ENCODE measurements at regions not wholly inside any gene's neighbourhood (a gene's known extent, or its start where the extent isn't known, plus 50 kb on each side); places are given as distances from the start of the nearest gene placed in this dataset.

- TF ChIP-seq TAF1 (IDR thresholded peaks at IDR 0.05; ENCODE audit: low read depth, low read length) (no peak), PAX5 (IDR thresholded peaks at IDR 0.05; ENCODE audit: insufficient read depth, low read length, severe bottlenecking) (no peak), POLR2AphosphoS5 (IDR thresholded peaks at IDR 0.05; ENCODE audit: low read depth, low read length) (no peak), SPI1 (IDR thresholded peaks at IDR 0.05; ENCODE audit: low read depth, low read length) (no peak), POU2F2 (IDR thresholded peaks at IDR 0.05; ENCODE audit: low read depth, low read length) (no peak), POLR2A (IDR thresholded peaks at IDR 0.05; ENCODE audit: low read depth, low read length) (no peak)
- FAIRE-seq = no peak
- no peak for DNase-seq (ENCODE audit: insufficient read length, low spot score)
Measured at GRCh38 chr19:31841755-31842154, 492.5 kb upstream of the TSHZ3 start.

DNA sequence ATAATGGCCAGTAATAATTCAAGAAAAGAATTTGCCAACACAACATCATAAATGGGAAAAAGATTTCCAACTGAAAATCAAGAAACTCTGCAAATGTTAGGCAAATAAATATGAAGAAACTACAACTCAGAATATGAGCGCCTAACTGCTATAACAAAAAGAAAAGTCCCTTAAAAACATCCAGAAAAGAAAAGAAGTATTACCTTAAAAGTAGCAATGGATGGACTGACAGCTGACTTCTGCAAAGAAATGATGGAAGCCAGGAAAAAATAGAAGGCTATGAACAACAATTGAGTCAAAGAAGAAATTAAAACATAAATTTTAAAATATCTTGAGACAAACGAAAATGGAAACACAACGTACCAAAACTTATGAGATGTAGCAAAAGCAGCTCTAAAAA is 482.3 kb upstream of the ZNF507 start:
- no peak for FAIRE-seq
- TF ChIP-seq PAX5 (IDR thresholded peaks at IDR 0.05; ENCODE audit: insufficient read depth, low read length, severe bottlenecking) (no peak), POLR2A (IDR thresholded peaks at IDR 0.05; ENCODE audit: low read depth, low read length) (no peak), SPI1 (IDR thresholded peaks at IDR 0.05; ENCODE audit: low read depth, low read length) (no peak), POU2F2 (IDR thresholded peaks at IDR 0.05; ENCODE audit: low read depth, low read length) (no peak), POLR2AphosphoS5 (IDR thresholded peaks at IDR 0.05; ENCODE audit: low read depth, low read length) (no peak), TAF1 (IDR thresholded peaks at IDR 0.05; ENCODE audit: low read depth, low read length) (no peak)

DNA sequence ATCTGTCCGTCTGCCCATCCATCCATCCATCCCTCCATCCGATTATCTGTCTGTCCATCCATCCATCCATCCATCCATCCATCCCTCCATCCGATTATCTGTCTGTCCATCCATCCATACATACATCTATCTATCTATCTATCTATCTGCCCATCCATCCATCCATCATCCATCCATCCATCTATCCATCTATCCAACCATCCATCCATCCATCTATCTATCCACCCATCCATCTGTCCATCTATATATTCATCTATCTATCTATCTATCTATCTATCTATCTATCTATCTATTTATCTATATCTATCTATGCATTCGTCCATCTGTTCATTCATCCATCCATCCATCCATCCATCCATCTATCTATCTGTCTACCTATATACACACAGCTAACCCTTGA is 471.1 kb upstream of the ZNF507 start:
- DNase-seq (ENCODE audit: insufficient read length, low spot score) (no peak), FAIRE-seq (no peak)

More for the DNA sequence above, 482.3 kb upstream of the ZNF507 start:
- DNase-seq (ENCODE audit: insufficient read length, low spot score) = no peak

DNA sequence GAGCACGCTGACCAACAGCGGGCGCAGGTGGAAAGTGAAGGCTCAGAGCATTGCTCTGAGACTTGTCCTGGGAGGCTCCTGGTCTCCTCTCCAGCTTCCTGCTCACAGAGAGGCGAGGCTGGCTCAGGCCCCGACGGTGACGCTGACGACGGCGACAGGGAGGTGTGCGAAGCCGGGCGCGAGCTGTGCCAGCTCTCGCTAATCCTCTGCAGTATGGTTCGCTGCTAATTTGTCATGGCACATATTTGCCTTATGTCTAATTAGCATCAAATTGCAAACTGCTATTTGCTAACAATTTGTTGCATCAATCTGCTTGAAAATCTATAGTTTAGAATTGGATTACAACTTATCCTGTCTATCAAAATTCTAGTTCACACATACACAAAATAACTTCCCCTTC is 469.8 kb upstream of the ZNF507 start:
- FAIRE-seq (no peak), DNase-seq (ENCODE audit: insufficient read length, low spot score) (no peak)
- no peak for TF ChIP-seq TAF1 (IDR thresholded peaks at IDR 0.05; ENCODE audit: low read depth, low read length)
- TF ChIP-seq POLR2A (IDR thresholded peaks at IDR 0.05; ENCODE audit: low read depth, low read length) = no peak
- TF ChIP-seq PAX5 (IDR thresholded peaks at IDR 0.05; ENCODE audit: insufficient read depth, low read length, severe bottlenecking) = no peak
- TF ChIP-seq POLR2AphosphoS5 (IDR thresholded peaks at IDR 0.05; ENCODE audit: low read depth, low read length) = no peak
- no peak for TF ChIP-seq POU2F2 (IDR thresholded peaks at IDR 0.05; ENCODE audit: low read depth, low read length)
- no peak for TF ChIP-seq SPI1 (IDR thresholded peaks at IDR 0.05; ENCODE audit: low read depth, low read length)

More for the DNA sequence above, 471.1 kb upstream of the ZNF507 start:
- no peak for TF ChIP-seq POLR2A (IDR thresholded peaks at IDR 0.05; ENCODE audit: low read depth, low read length)
- TF ChIP-seq POLR2AphosphoS5 (IDR thresholded peaks at IDR 0.05; ENCODE audit: low read depth, low read length) = no peak
- TF ChIP-seq PAX5 (IDR thresholded peaks at IDR 0.05; ENCODE audit: insufficient read depth, low read length, severe bottlenecking) = no peak
- TF ChIP-seq POU2F2 (IDR thresholded peaks at IDR 0.05; ENCODE audit: low read depth, low read length) = no peak
- TF ChIP-seq TAF1 (IDR thresholded peaks at IDR 0.05; ENCODE audit: low read depth, low read length) = no peak
- no peak for TF ChIP-seq SPI1 (IDR thresholded peaks at IDR 0.05; ENCODE audit: low read depth, low read length)

- FAIRE-seq = no peak
- no peak for TF ChIP-seq TAF1 (IDR thresholded peaks at IDR 0.05; ENCODE audit: low read depth, low read length)
- no peak for TF ChIP-seq POLR2A (IDR thresholded peaks at IDR 0.05; ENCODE audit: low read depth, low read length)
- TF ChIP-seq POLR2AphosphoS5 (IDR thresholded peaks at IDR 0.05; ENCODE audit: low read depth, low read length) = no peak
- no peak for TF ChIP-seq PAX5 (IDR thresholded peaks at IDR 0.05; ENCODE audit: insufficient read depth, low read length, severe bottlenecking)
- TF ChIP-seq POU2F2 (IDR thresholded peaks at IDR 0.05; ENCODE audit: low read depth, low read length) = no peak
- TF ChIP-seq SPI1 (IDR thresholded peaks at IDR 0.05; ENCODE audit: low read depth, low read length) = no peak
- no peak for DNase-seq (ENCODE audit: insufficient read length, low spot score)
Measured at GRCh38 chr19:31880283-31880682, 465.1 kb upstream of the ZNF507 start.

- TF ChIP-seq TAF1 (IDR thresholded peaks at IDR 0.05; ENCODE audit: low read depth, low read length) (no peak), POU2F2 (IDR thresholded peaks at IDR 0.05; ENCODE audit: low read depth, low read length) (no peak), POLR2A (IDR thresholded peaks at IDR 0.05; ENCODE audit: low read depth, low read length) (no peak), PAX5 (IDR thresholded peaks at IDR 0.05; ENCODE audit: insufficient read depth, low read length, severe bottlenecking) (no peak), SPI1 (IDR thresholded peaks at IDR 0.05; ENCODE audit: low read depth, low read length) (no peak), POLR2AphosphoS5 (IDR thresholded peaks at IDR 0.05; ENCODE audit: low read depth, low read length) (no peak)
- FAIRE-seq (no peak), DNase-seq (ENCODE audit: insufficient read length, low spot score) (no peak)
Measured at GRCh38 chr19:31881988-31882387, 463.4 kb upstream of the ZNF507 start.

GRCh38 chr19:31882709-31883108 is 462.7 kb upstream of the ZNF507 start:
- no peak for FAIRE-seq
- no peak for TF ChIP-seq SPI1 (IDR thresholded peaks at IDR 0.05; ENCODE audit: low read depth, low read length)
- TF ChIP-seq TAF1 (IDR thresholded peaks at IDR 0.05; ENCODE audit: low read depth, low read length) = no peak
- no peak for TF ChIP-seq PAX5 (IDR thresholded peaks at IDR 0.05; ENCODE audit: insufficient read depth, low read length, severe bottlenecking)
- TF ChIP-seq POLR2AphosphoS5 (IDR thresholded peaks at IDR 0.05; ENCODE audit: low read depth, low read length) = no peak
- TF ChIP-seq POLR2A (IDR thresholded peaks at IDR 0.05; ENCODE audit: low read depth, low read length) = no peak
- TF ChIP-seq POU2F2 (IDR thresholded peaks at IDR 0.05; ENCODE audit: low read depth, low read length) = no peak
- no peak for DNase-seq (ENCODE audit: insufficient read length, low spot score)

- no peak for DNase-seq (ENCODE audit: insufficient read length, low spot score)
- no peak for TF ChIP-seq PAX5 (IDR thresholded peaks at IDR 0.05; ENCODE audit: insufficient read depth, low read length, severe bottlenecking)
- no peak for FAIRE-seq
Measured at GRCh38 chr19:31883296-31883990, 462.0 kb upstream of the ZNF507 start.

DNA sequence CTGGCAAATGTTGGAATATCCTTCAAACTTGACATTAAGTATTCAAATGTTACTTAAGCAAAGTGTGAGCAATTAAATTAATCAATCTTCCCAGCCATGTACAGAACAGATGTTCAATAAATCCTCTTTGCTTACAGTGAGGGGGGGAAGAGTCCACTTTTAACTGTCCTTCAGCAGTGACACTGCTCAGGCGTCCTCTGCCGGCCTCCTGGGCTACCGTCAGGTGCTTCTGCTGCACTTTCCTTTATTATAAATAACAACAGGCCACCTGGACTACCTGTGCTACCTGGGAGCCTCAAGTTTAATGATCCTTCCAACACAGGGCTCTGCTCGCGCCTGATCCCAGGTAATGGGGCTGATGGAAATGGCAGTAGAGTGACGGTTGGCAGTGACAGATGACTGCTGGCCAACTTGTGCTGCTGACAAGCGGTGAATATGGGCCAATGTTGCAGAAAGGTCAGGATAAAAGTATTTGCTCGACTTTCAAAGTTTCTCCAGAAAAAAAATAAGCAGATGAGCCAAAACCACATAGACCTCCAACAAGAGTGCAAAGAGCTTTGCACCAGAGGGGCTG is 460.0 kb upstream of the ZNF507 start:
- DNase-seq (ENCODE audit: insufficient read length, low spot score) (no peak), FAIRE-seq (no peak)
- TF ChIP-seq SPI1 (IDR thresholded peaks at IDR 0.05; ENCODE audit: low read depth, low read length) = no peak
- TF ChIP-seq POLR2A (IDR thresholded peaks at IDR 0.05; ENCODE audit: low read depth, low read length) = no peak
- TF ChIP-seq PAX5 (IDR thresholded peaks at IDR 0.05; ENCODE audit: insufficient read depth, low read length, severe bottlenecking) = no peak
- no peak for TF ChIP-seq POLR2AphosphoS5 (IDR thresholded peaks at IDR 0.05; ENCODE audit: low read depth, low read length)
- TF ChIP-seq POU2F2 (IDR thresholded peaks at IDR 0.05; ENCODE audit: low read depth, low read length) = no peak
- no peak for TF ChIP-seq TAF1 (IDR thresholded peaks at IDR 0.05; ENCODE audit: low read depth, low read length)
